ENCODE measurements at regions not wholly inside any gene's neighbourhood (a gene's known extent, or its start where the extent isn't known, plus 50 kb on each side); places are given as distances from the start of the nearest gene placed in this dataset.

- TF ChIP-seq CTCF (IDR thresholded peaks at IDR 0.05; ENCODE audit: partially characterized antibody, unreplicated experiment) = no peak
Measured at GRCh38 chr3:106030627-106030963, 161.8 kb upstream of the CBLB start.

GRCh38 chr3:106032479-106032878, 163.7 kb upstream of the CBLB start:
- Mint-ChIP-seq H3K4me1 (ENCODE audit: low read depth, unreplicated experiment) (no peaks in the 10 kb centered on the region), H3K27me3 (ENCODE audit: unreplicated experiment) (no peaks in the 10 kb centered on the region), H3K36me3 (ENCODE audit: unreplicated experiment) (no peaks in the 10 kb centered on the region), H3K27ac (ENCODE audit: unreplicated experiment) (no peak overlapping the region), H3K9me3 (ENCODE audit: unreplicated experiment) (peaks cover 2% of the 10 kb centered on the region), H3K4me3 (ENCODE audit: unreplicated experiment) (no peak overlapping the region)
- no peak for TF ChIP-seq CTCF (IDR thresholded peaks at IDR 0.05; ENCODE audit: partially characterized antibody, unreplicated experiment)
- no peak for DNase-seq

More at GRCh38 chr3:106030627-106030963, 161.8 kb upstream of the CBLB start:
- H3K27me3 Mint-ChIP-seq (ENCODE audit: unreplicated experiment) = no peaks in the 10 kb centered on the region
- DNase-seq = no peak
- H3K4me3 Mint-ChIP-seq (ENCODE audit: unreplicated experiment) = no peak overlapping the region
- H3K9me3 Mint-ChIP-seq (ENCODE audit: unreplicated experiment) = peaks cover 2% of the 10 kb centered on the region
- H3K4me1 Mint-ChIP-seq (ENCODE audit: low read depth, unreplicated experiment) = no peaks in the 10 kb centered on the region
- no peak overlapping the region for H3K27ac Mint-ChIP-seq (ENCODE audit: unreplicated experiment)
- H3K36me3 Mint-ChIP-seq (ENCODE audit: unreplicated experiment) = no peaks in the 10 kb centered on the region

GRCh38 chr3:106033654-106034053, 164.8 kb upstream of the CBLB start:
- peaks cover 2% of the 10 kb centered on the region for H3K9me3 Mint-ChIP-seq (ENCODE audit: unreplicated experiment)
- H3K4me3 Mint-ChIP-seq (ENCODE audit: unreplicated experiment) = no peak overlapping the region
- H3K27me3 Mint-ChIP-seq (ENCODE audit: unreplicated experiment) = no peaks in the 10 kb centered on the region
- H3K27ac Mint-ChIP-seq (ENCODE audit: unreplicated experiment) = no peak overlapping the region
- no peak for DNase-seq
- no peaks in the 10 kb centered on the region for H3K36me3 Mint-ChIP-seq (ENCODE audit: unreplicated experiment)
- no peaks in the 10 kb centered on the region for H3K4me1 Mint-ChIP-seq (ENCODE audit: low read depth, unreplicated experiment)
- no peak for TF ChIP-seq CTCF (IDR thresholded peaks at IDR 0.05; ENCODE audit: partially characterized antibody, unreplicated experiment)

- Mint-ChIP-seq H3K4me1 (ENCODE audit: low read depth, unreplicated experiment) (no peaks in the 10 kb centered on the region), H3K27ac (ENCODE audit: unreplicated experiment) (no peak overlapping the region), H3K36me3 (ENCODE audit: unreplicated experiment) (no peaks in the 10 kb centered on the region), H3K4me3 (ENCODE audit: unreplicated experiment) (no peak overlapping the region), H3K9me3 (ENCODE audit: unreplicated experiment) (peaks cover 2% of the 10 kb centered on the region), H3K27me3 (ENCODE audit: unreplicated experiment) (no peaks in the 10 kb centered on the region)
- no peak for DNase-seq
- TF ChIP-seq CTCF (IDR thresholded peaks at IDR 0.05; ENCODE audit: partially characterized antibody, unreplicated experiment) = no peak
Measured at GRCh38 chr3:106034313-106034712, 165.5 kb upstream of the CBLB start.

- no peak overlapping the region for H3K27ac Mint-ChIP-seq (ENCODE audit: unreplicated experiment)
- no peak overlapping the region for H3K4me3 Mint-ChIP-seq (ENCODE audit: unreplicated experiment)
- H3K36me3 Mint-ChIP-seq (ENCODE audit: unreplicated experiment) = peaks cover 5% of the 10 kb centered on the region
- no peak for DNase-seq
- peaks cover 2% of the 10 kb centered on the region for H3K9me3 Mint-ChIP-seq (ENCODE audit: unreplicated experiment)
- no peaks in the 10 kb centered on the region for H3K4me1 Mint-ChIP-seq (ENCODE audit: low read depth, unreplicated experiment)
- TF ChIP-seq CTCF (IDR thresholded peaks at IDR 0.05; ENCODE audit: partially characterized antibody, unreplicated experiment) = no peak
- no peaks in the 10 kb centered on the region for H3K27me3 Mint-ChIP-seq (ENCODE audit: unreplicated experiment)
Measured at GRCh38 chr3:106035619-106036018, 166.8 kb upstream of the CBLB start.

Measured in glutamatergic neuron (in vitro differentiated cells).